ENCODE measurements at regions not wholly inside any gene's neighbourhood (a gene's known extent, or its start where the extent isn't known, plus 50 kb on each side); places are given as distances from the start of the nearest gene placed in this dataset.

DNA sequence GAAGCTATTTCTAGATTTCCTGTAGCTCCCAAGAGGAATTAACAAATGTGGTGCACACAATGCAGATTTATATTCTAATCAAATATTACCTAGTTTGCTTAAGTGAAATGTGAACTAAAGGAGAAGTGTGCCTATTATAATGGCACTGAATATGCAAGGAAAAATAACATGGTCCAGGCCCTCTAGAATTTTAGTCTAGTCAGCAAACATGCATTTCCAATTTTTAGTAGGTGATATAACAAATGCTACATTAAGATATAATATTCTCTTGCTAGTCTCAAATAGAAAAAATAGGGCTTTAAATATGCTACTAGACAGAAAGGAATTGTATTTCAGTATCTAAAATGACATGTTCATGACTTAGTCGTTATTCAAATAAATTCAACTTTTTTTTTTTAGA lies 689.5 kb downstream of the TMEM182 start:
- Histone ChIP-seq H2AFZ (ENCODE audit: low read depth, low read length) (no peak overlapping the region), H3K79me2 (ENCODE audit: insufficient read depth, low read length) (no peaks in the 10 kb centered on the region), H3K4me3 (ENCODE audit: insufficient read depth, low read depth, low read length) (no peak overlapping the region), H3K36me3 (ENCODE audit: insufficient read depth, low read length) (no peaks in the 10 kb centered on the region), H3K27me3 (ENCODE audit: insufficient read depth, low read length) (no peaks in the 10 kb centered on the region), H4K20me1 (ENCODE audit: insufficient read depth, low read length) (no peaks in the 10 kb centered on the region), H3K4me2 (ENCODE audit: low read length) (no peak overlapping the region), H3K9me3 (ENCODE audit: insufficient read depth, low read depth, low read length) (no peaks in the 10 kb centered on the region), H3K9ac (ENCODE audit: low read length) (no peak overlapping the region), H3K27ac (ENCODE audit: low read depth, low read length) (no peak overlapping the region), H3K4me1 (ENCODE audit: insufficient read depth, low read length) (no peaks in the 10 kb centered on the region)
- Mint-ChIP-seq H3K27me3 (ENCODE audit: low read depth, unreplicated experiment) (no peaks in the 10 kb centered on the region), H3K4me1 (ENCODE audit: low read depth, unreplicated experiment) (no peaks in the 10 kb centered on the region), H3K9me3 (ENCODE audit: unreplicated experiment) (no peaks in the 10 kb centered on the region), H3K27ac (ENCODE audit: unreplicated experiment) (no peak overlapping the region), H3K4me3 (ENCODE audit: unreplicated experiment) (no peak overlapping the region), H3K36me3 (ENCODE audit: low read depth, unreplicated experiment) (no peaks in the 10 kb centered on the region)
- DNase-seq (ENCODE audit: low read depth) (no peak), FAIRE-seq (no peak)
- no peak for TF ChIP-seq EZH2 (IDR thresholded peaks at IDR 0.05; ENCODE audit: insufficient read depth, low read length)
- TF ChIP-seq, protein P1, sequence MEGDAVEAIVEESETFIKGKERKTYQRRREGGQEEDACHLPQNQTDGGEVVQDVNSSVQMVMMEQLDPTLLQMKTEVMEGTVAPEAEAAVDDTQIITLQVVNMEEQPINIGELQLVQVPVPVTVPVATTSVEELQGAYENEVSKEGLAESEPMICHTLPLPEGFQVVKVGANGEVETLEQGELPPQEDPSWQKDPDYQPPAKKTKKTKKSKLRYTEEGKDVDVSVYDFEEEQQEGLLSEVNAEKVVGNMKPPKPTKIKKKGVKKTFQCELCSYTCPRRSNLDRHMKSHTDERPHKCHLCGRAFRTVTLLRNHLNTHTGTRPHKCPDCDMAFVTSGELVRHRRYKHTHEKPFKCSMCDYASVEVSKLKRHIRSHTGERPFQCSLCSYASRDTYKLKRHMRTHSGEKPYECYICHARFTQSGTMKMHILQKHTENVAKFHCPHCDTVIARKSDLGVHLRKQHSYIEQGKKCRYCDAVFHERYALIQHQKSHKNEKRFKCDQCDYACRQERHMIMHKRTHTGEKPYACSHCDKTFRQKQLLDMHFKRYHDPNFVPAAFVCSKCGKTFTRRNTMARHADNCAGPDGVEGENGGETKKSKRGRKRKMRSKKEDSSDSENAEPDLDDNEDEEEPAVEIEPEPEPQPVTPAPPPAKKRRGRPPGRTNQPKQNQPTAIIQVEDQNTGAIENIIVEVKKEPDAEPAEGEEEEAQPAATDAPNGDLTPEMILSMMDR (IDR thresholded peaks at IDR 0.05; ENCODE audit: insufficient read depth, low read depth, low read length) = no peak

DNA sequence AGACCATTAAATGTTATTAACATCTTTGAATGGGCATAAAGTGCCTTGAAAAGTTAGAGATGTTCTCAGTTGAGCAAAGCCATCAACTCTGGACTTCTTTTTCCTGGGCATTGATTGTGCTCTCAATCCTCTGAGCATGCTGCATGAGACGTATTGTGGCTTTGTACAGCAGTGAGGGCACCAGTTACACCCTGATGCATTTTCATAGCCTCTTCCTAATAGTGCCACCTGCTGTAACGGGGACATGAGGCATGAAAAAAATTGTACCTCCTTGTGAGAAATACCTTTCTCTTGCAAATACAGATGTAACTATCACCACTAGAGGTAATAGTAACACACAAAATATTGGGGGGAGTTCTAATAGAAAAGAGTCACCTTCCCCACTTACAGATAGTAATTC lies 697.5 kb downstream of the TMEM182 start:
- Histone ChIP-seq H3K27me3 (ENCODE audit: insufficient read depth, low read length) (no peaks in the 10 kb centered on the region), H4K20me1 (ENCODE audit: insufficient read depth, low read length) (no peaks in the 10 kb centered on the region), H3K9me3 (ENCODE audit: insufficient read depth, low read depth, low read length) (no peaks in the 10 kb centered on the region), H3K79me2 (ENCODE audit: insufficient read depth, low read length) (no peaks in the 10 kb centered on the region), H3K4me3 (ENCODE audit: insufficient read depth, low read depth, low read length) (no peak overlapping the region), H3K9ac (ENCODE audit: low read length) (no peak overlapping the region), H2AFZ (ENCODE audit: low read depth, low read length) (no peak overlapping the region), H3K27ac (ENCODE audit: low read depth, low read length) (no peak overlapping the region), H3K4me1 (ENCODE audit: insufficient read depth, low read length) (no peaks in the 10 kb centered on the region), H3K4me2 (ENCODE audit: low read length) (no peak overlapping the region), H3K36me3 (ENCODE audit: insufficient read depth, low read length) (no peaks in the 10 kb centered on the region)
- H3K27me3 Mint-ChIP-seq (ENCODE audit: low read depth, unreplicated experiment) = no peaks in the 10 kb centered on the region
- TF ChIP-seq, protein P1 (IDR thresholded peaks at IDR 0.05; ENCODE audit: insufficient read depth, low read depth, low read length) = no peak
- no peak for TF ChIP-seq EZH2 (IDR thresholded peaks at IDR 0.05; ENCODE audit: insufficient read depth, low read length)
- no peak for FAIRE-seq
- no peak for DNase-seq (ENCODE audit: low read depth)
- no peak overlapping the region for H3K27ac Mint-ChIP-seq (ENCODE audit: unreplicated experiment)
- no peaks in the 10 kb centered on the region for H3K9me3 Mint-ChIP-seq (ENCODE audit: unreplicated experiment)
- no peak overlapping the region for H3K4me3 Mint-ChIP-seq (ENCODE audit: unreplicated experiment)
- H3K36me3 Mint-ChIP-seq (ENCODE audit: low read depth, unreplicated experiment) = no peaks in the 10 kb centered on the region
- no peaks in the 10 kb centered on the region for H3K4me1 Mint-ChIP-seq (ENCODE audit: low read depth, unreplicated experiment)

DNA sequence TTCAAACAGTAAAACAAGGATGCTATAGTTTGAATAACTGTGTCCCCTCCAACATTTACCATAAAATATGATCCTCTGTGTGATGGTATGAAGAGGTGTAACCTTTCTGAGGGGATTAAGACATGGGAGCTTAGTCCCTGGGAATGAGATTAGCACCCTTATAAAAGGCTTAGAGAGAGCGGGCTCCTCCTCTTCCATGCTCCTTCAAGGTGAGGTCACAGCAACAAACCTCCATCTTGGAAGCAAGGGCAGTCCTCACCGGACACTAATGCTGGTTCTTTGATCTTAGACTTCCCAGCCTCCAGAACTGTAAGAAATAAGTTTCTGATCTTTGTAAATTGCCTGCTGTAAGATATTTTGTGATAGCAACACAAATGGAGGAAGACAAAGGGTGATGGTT lies 700.3 kb downstream of the TMEM182 start:
- H3K27me3 Mint-ChIP-seq (ENCODE audit: low read depth, unreplicated experiment) = no peaks in the 10 kb centered on the region

More for the DNA sequence above, 700.3 kb downstream of the TMEM182 start:
- Mint-ChIP-seq H3K4me3 (ENCODE audit: unreplicated experiment) (no peak overlapping the region), H3K36me3 (ENCODE audit: low read depth, unreplicated experiment) (no peaks in the 10 kb centered on the region), H3K9me3 (ENCODE audit: unreplicated experiment) (no peaks in the 10 kb centered on the region), H3K4me1 (ENCODE audit: low read depth, unreplicated experiment) (no peaks in the 10 kb centered on the region), H3K27ac (ENCODE audit: unreplicated experiment) (no peak overlapping the region)
- Histone ChIP-seq H3K9ac (ENCODE audit: low read length) (no peak overlapping the region), H3K4me3 (ENCODE audit: insufficient read depth, low read depth, low read length) (no peak overlapping the region), H3K79me2 (ENCODE audit: insufficient read depth, low read length) (no peaks in the 10 kb centered on the region), H3K27me3 (ENCODE audit: insufficient read depth, low read length) (no peaks in the 10 kb centered on the region), H2AFZ (ENCODE audit: low read depth, low read length) (no peak overlapping the region), H3K9me3 (ENCODE audit: insufficient read depth, low read depth, low read length) (no peaks in the 10 kb centered on the region), H3K36me3 (ENCODE audit: insufficient read depth, low read length) (no peaks in the 10 kb centered on the region), H3K27ac (ENCODE audit: low read depth, low read length) (no peak overlapping the region), H3K4me1 (ENCODE audit: insufficient read depth, low read length) (no peaks in the 10 kb centered on the region), H3K4me2 (ENCODE audit: low read length) (no peak overlapping the region), H4K20me1 (ENCODE audit: insufficient read depth, low read length) (no peaks in the 10 kb centered on the region)
- TF ChIP-seq EZH2 (IDR thresholded peaks at IDR 0.05; ENCODE audit: insufficient read depth, low read length) = no peak
- TF ChIP-seq, protein P1 (IDR thresholded peaks at IDR 0.05; ENCODE audit: insufficient read depth, low read depth, low read length) = no peak
- DNase-seq (ENCODE audit: low read depth) (no peak), FAIRE-seq (no peak)

All from astrocyte (in vitro differentiated cells and primary cell).